HL-60 (cell line): ENCODE measurements at regions not wholly inside any gene's neighbourhood (a gene's known extent, or its start where the extent isn't known, plus 50 kb on each side); places are given as distances from the start of the nearest gene placed in this dataset.

ENCODE experiments used
- DNase-seq, 2 experiments: peaks; one replicate each; pipeline ENCODE4 v3.0.0-alpha.2; 2010 to 2020; ENCODE audit warnings: low read depth in 1 of 2, low spot score in 1 of 2
- H3K27ac ChIP-seq: fragments of 250-450 bp; sonication (Bioruptor Pico); replicated peaks from 2 replicates; pipeline ENCODE4 v1.5.1; 2020; ENCODE audit warnings: mild to moderate bottlenecking, moderate library complexity
- H3K27me3 ChIP-seq: fragments of 250-450 bp; sonication (Bioruptor Pico); 2 replicates; pipeline ENCODE4 v1.5.1; 2021; ENCODE audit warnings: mild to moderate bottlenecking, moderate library complexity; ENCODE audit not compliant: insufficient read depth, poor library complexity, severe bottlenecking
- H3K4me3 ChIP-seq: replicated peaks from 2 replicates; pipeline ENCODE4 v1.5.1; 2011; ENCODE audit warnings: mild to moderate bottlenecking, control low read depth, low read length; ENCODE audit not compliant: insufficient read depth
- GABPA ChIP-seq: IDR thresholded peaks from 2 replicates; pipeline ENCODE4 v1.6.1; 2012; ENCODE audit warnings: low read depth
- POLR2AphosphoS5 ChIP-seq: IDR thresholded peaks from 2 replicates; pipeline ENCODE4 v1.6.1; 2012; ENCODE audit warnings: low read depth
- SPI1 ChIP-seq: IDR thresholded peaks from 2 replicates; pipeline ENCODE4 v1.6.1; 2012; ENCODE audit warnings: low read depth, mild to moderate bottlenecking, borderline replicate concordance
- TF ChIP-seq, protein P1 (sequence below): IDR thresholded peaks from one replicate; pipeline ENCODE4 v1.5.1; 2011; ENCODE audit warnings: low read length, control low read depth, inconsistent platforms; ENCODE audit not compliant: insufficient read depth
- TF ChIP-seq, protein P2 (sequence below): IDR thresholded peaks from 2 replicates; pipeline ENCODE4 v1.6.1; 2012; ENCODE audit warnings: low read depth; ENCODE audit not compliant: insufficient replicate concordance

GRCh38 chr12:19584732-19585131 is 145.4 kb downstream of the AEBP2 start:
- no peak overlapping the region for H3K4me3 ChIP-seq
- DNase-seq: no peak
- H3K27ac ChIP-seq: no peak overlapping the region
- no peaks in the 10 kb centered on the region for H3K27me3 ChIP-seq
- TF ChIP-seq, protein P1, sequence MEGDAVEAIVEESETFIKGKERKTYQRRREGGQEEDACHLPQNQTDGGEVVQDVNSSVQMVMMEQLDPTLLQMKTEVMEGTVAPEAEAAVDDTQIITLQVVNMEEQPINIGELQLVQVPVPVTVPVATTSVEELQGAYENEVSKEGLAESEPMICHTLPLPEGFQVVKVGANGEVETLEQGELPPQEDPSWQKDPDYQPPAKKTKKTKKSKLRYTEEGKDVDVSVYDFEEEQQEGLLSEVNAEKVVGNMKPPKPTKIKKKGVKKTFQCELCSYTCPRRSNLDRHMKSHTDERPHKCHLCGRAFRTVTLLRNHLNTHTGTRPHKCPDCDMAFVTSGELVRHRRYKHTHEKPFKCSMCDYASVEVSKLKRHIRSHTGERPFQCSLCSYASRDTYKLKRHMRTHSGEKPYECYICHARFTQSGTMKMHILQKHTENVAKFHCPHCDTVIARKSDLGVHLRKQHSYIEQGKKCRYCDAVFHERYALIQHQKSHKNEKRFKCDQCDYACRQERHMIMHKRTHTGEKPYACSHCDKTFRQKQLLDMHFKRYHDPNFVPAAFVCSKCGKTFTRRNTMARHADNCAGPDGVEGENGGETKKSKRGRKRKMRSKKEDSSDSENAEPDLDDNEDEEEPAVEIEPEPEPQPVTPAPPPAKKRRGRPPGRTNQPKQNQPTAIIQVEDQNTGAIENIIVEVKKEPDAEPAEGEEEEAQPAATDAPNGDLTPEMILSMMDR: no peak
- TF ChIP-seq POLR2AphosphoS5 (no peak), SPI1 (no peak), GABPA (no peak)
- TF ChIP-seq, protein P2, sequence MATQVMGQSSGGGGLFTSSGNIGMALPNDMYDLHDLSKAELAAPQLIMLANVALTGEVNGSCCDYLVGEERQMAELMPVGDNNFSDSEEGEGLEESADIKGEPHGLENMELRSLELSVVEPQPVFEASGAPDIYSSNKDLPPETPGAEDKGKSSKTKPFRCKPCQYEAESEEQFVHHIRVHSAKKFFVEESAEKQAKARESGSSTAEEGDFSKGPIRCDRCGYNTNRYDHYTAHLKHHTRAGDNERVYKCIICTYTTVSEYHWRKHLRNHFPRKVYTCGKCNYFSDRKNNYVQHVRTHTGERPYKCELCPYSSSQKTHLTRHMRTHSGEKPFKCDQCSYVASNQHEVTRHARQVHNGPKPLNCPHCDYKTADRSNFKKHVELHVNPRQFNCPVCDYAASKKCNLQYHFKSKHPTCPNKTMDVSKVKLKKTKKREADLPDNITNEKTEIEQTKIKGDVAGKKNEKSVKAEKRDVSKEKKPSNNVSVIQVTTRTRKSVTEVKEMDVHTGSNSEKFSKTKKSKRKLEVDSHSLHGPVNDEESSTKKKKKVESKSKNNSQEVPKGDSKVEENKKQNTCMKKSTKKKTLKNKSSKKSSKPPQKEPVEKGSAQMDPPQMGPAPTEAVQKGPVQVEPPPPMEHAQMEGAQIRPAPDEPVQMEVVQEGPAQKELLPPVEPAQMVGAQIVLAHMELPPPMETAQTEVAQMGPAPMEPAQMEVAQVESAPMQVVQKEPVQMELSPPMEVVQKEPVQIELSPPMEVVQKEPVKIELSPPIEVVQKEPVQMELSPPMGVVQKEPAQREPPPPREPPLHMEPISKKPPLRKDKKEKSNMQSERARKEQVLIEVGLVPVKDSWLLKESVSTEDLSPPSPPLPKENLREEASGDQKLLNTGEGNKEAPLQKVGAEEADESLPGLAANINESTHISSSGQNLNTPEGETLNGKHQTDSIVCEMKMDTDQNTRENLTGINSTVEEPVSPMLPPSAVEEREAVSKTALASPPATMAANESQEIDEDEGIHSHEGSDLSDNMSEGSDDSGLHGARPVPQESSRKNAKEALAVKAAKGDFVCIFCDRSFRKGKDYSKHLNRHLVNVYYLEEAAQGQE: no peak

DNA sequence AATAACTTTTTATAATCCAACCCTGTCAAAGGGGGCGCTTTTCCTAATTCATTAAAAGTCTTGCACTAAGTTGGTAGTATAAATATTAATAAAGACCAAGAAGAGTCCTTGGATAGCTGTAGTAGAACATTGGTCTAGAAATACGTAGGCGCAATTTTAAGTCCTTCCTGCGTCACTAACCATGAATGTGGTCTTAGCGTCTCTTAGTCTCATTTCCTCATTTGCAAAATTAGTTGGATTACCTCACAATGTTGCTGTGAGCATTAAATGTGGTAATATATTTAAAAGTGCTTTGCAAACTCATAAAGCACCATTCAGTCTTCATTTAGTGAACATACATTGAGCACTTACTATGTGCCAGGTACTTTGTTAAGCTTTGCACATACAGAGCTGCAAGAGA is 149.7 kb downstream of the AEBP2 start:
- no peaks in the 10 kb centered on the region for H3K27me3 ChIP-seq
- DNase-seq: no peak
- H3K4me3 ChIP-seq: no peak overlapping the region
- no peak for TF ChIP-seq POLR2AphosphoS5
- TF ChIP-seq, protein P2: no peak
- no peak for TF ChIP-seq SPI1
- TF ChIP-seq, protein P1: no peak
- no peak for TF ChIP-seq GABPA
- H3K27ac ChIP-seq: no peak overlapping the region

DNA sequence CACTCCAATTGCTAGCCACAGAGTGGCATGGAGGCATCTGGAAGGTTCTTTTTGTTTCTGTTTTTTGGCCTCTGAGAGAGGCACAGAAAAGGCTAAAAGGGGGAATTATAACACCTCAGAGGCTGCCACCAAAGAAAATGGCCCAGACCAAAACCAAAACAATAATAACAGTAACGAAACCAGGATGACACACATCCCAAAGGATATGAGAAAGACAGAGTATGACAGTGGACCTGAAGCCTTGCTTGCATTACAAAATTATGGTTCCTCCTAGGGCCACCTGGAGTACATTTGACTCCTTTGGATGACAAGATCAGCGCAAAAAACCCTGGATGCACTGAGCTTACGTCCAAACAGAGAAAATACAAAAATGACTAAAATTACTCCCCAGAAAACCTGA is 152.7 kb downstream of the AEBP2 start:
- no peak for TF ChIP-seq SPI1
- TF ChIP-seq, protein P2: no peak
- TF ChIP-seq GABPA: no peak
- TF ChIP-seq, protein P1: no peak
- no peak for TF ChIP-seq POLR2AphosphoS5
- no peak overlapping the region for H3K27ac ChIP-seq
- DNase-seq: no peak
- H3K27me3 ChIP-seq: no peaks in the 10 kb centered on the region
- H3K4me3 ChIP-seq: no peak overlapping the region
